Vagina (tissue), 2 donors: ENCODE measurements at regions not wholly inside any gene's neighbourhood (a gene's known extent, or its start where the extent isn't known, plus 50 kb on each side); places are given as distances from the start of the nearest gene placed in this dataset.

ENCODE experiments used
- DNase-seq, 2 donors: peaks; one replicate each; pipeline ENCODE4 v3.0.0-alpha.2; 2017; ENCODE audit errors: extremely low spot score in 2 of 2
- H3K27ac ChIP-seq: fragments of 200-600 bp; sonication (generic); one replicate; pipeline ENCODE4 v1.5.1; 2019
- H3K27me3 ChIP-seq: fragments of 200-600 bp; sonication (generic); one replicate; pipeline ENCODE4 v1.5.1; 2019
- H3K36me3 ChIP-seq, 2 donors: fragments of 200-600 bp; sonication (generic); one replicate each; pipeline ENCODE4 v1.5.1; 2017 to 2019
- H3K4me1 ChIP-seq: fragments of 200-600 bp; sonication (generic); one replicate; pipeline ENCODE4 v1.5.1; 2019
- H3K4me3 ChIP-seq, 2 donors: fragments of 200-600 bp; sonication (generic); 1 replicate in 1 of 2; 2 replicates in 1 of 2; pipeline ENCODE4 v1.5.1; 2016 to 2019
- H3K9me3 ChIP-seq: fragments of 200-600 bp; sonication (generic); one replicate; pipeline ENCODE4 v1.5.1; 2019
- CTCF ChIP-seq, 3 experiments: fragments of 450-650 bp in 2 of 3; fragments of 200-600 bp in 1 of 3; sonication (generic) in 1 of 3; IDR thresholded peaks; one replicate each; pipeline ENCODE4 v1.5.1; 2017 to 2019; ENCODE audit warnings: antibody characterized with exemption in 3 of 3, mild to moderate bottlenecking in 2 of 3, moderate library complexity in 2 of 3
- POLR2A ChIP-seq, 2 donors: fragments of 450-650 bp; IDR thresholded peaks; one replicate each; pipeline ENCODE4 v1.6.1; 2017; ENCODE audit warnings: antibody characterized with exemption in 2 of 2, mild to moderate bottlenecking in 2 of 2, moderate library complexity in 2 of 2
- POLR2AphosphoS5 ChIP-seq, 2 donors: sonication (generic); formaldehyde crosslinking; IDR thresholded peaks; one replicate each; pipeline ENCODE4 v1.9.0; 2017; ENCODE audit warnings: antibody characterized with exemption in 2 of 2, mild to moderate bottlenecking in 2 of 2, low read depth in 1 of 2; ENCODE audit not compliant: insufficient read depth in 1 of 2
- intact Hi-C: fragments of 100-400 bp; cut with DNase I; formaldehyde crosslinking; loops from one replicate; pipeline ENCODE4 v1.15.1; 2023

DNA sequence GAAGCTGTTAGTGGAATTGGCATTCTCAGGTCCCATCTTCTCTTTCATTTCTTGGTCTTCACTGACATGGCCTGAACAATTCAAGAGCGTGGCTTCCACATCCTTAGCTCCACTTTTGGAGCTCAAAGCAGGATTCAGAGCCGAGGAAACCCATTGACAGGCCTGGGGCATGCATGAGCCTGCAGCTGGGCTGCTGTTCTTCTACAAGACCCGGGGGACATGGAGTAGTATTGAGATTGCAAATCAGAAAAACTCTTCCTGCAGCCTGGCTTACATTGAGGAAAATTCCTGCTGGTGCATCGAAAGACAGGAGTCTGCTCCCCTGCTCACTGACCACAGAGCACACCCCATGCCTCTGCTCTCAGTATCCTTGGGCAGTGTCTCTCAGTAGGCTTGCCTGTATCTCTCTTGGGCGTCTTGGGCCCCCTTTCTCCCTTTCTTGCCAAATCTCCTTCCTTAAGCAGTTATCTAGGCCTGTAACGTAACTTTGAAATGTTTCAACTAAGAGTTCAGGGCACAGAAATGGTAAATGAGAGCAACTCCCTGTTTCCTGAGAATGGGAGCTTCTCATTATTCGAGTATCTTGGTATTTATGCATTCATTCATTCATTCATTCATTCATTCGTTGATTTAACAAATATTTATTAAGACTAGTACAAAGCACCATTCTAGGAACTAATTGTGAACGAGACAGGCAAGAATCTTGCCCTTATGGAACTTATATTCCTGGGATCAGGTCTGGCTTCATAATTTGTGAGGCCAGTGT lies 603.6 kb upstream of the CLINT1 start:
- Histone ChIP-seq H3K4me1 (no peaks in the 10 kb centered on the region), H3K27ac (no peak overlapping the region), H3K36me3 (no peaks in the 10 kb centered on the region), H3K9me3 (no peaks in the 10 kb centered on the region), H3K27me3 (no peaks in the 10 kb centered on the region), H3K4me3 (no peak overlapping the region)
- no peak for TF ChIP-seq CTCF (IDR thresholded peaks at IDR 0.05)
- intact Hi-C loops = no loop called here
- DNase-seq = no peak

DNA sequence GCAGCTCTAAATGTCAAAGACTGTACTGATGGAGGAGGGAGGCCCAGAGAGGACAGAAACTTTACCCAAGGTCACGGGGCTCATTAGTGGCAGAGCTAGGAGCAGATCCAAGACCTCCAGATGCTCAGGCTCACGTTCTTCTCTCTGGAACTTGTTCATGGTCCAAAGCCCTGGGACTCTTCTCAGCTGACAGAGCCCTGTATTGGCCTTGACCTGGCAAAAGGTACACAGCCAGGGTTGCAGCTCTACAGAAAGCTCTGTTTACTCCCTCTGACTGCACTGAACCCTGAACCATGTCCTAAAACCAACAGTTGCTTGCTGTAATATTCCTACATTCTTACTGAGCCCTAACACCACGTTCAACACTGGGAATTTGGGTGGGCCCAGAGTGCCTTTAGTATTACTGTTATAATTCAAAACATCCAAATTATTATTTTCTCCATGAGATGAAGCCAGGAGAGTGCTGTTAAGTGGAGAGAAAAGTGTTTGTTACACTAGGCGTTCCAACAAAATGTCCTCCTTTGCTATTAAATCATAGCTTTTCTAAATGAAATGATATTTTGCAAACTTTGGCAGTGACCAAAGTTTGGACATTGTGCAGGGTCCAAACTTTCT lies 602.4 kb upstream of the CLINT1 start:
- DNase-seq = no peak

GRCh38 chr5:158458086-158458485 lies 599.1 kb upstream of the CLINT1 start:
- TF ChIP-seq POLR2A (IDR thresholded peaks at IDR 0.05) = no peak
- no peak for TF ChIP-seq CTCF (IDR thresholded peaks at IDR 0.05)
- no peak for TF ChIP-seq POLR2AphosphoS5 (IDR thresholded peaks at IDR 0.05; ENCODE audit: insufficient read depth in 1 of 2, low read depth in 1 of 2)
- no peak for DNase-seq
- no peaks in the 10 kb centered on the region for H3K4me1 ChIP-seq
- H3K36me3 ChIP-seq = no peaks in the 10 kb centered on the region
- H3K9me3 ChIP-seq = no peaks in the 10 kb centered on the region
- intact Hi-C loops = no loop called here
- no peak overlapping the region for H3K4me3 ChIP-seq
- H3K27ac ChIP-seq = no peak overlapping the region
- H3K27me3 ChIP-seq = no peaks in the 10 kb centered on the region

More for the DNA sequence above, 602.4 kb upstream of the CLINT1 start:
- no peaks in the 10 kb centered on the region for H3K9me3 ChIP-seq
- H3K27ac ChIP-seq = no peak overlapping the region
- H3K4me3 ChIP-seq = no peak overlapping the region
- no peaks in the 10 kb centered on the region for H3K4me1 ChIP-seq
- no peaks in the 10 kb centered on the region for H3K36me3 ChIP-seq
- intact Hi-C loops = no loop called here
- H3K27me3 ChIP-seq = no peaks in the 10 kb centered on the region
- TF ChIP-seq POLR2AphosphoS5 (IDR thresholded peaks at IDR 0.05; ENCODE audit: insufficient read depth in 1 of 2, low read depth in 1 of 2) = no peak
- TF ChIP-seq CTCF (IDR thresholded peaks at IDR 0.05) = no peak
- TF ChIP-seq POLR2A (IDR thresholded peaks at IDR 0.05) = no peak

DNA sequence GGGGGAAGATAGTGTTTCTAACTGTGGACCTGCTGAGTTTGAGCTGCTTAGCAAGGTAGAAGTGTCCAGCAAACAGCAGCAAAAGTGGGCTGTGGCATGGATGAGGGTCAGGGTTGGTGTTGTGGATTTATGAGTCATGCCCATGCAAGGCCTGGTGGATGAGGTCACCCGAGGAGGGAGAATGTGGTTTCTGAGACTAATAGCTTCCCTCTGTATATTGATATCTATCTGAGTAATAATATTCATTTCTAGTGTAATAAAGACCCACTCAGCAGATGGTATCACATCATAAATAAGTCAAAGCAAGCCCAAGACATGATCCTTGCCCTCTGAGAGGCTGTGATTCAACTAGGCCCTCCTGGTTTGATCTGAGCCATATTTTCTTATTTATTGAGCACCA lies 597.8 kb upstream of the CLINT1 start:
- no peak overlapping the region for H3K4me3 ChIP-seq
- no peaks in the 10 kb centered on the region for H3K4me1 ChIP-seq
- intact Hi-C loops = no loop called here
- no peaks in the 10 kb centered on the region for H3K27me3 ChIP-seq
- no peak overlapping the region for H3K27ac ChIP-seq
- TF ChIP-seq CTCF (IDR thresholded peaks at IDR 0.05) (no peak), POLR2A (IDR thresholded peaks at IDR 0.05) (no peak), POLR2AphosphoS5 (IDR thresholded peaks at IDR 0.05; ENCODE audit: insufficient read depth in 1 of 2, low read depth in 1 of 2) (no peak)
- no peaks in the 10 kb centered on the region for H3K9me3 ChIP-seq
- H3K36me3 ChIP-seq = no peaks in the 10 kb centered on the region
- no peak for DNase-seq

DNA sequence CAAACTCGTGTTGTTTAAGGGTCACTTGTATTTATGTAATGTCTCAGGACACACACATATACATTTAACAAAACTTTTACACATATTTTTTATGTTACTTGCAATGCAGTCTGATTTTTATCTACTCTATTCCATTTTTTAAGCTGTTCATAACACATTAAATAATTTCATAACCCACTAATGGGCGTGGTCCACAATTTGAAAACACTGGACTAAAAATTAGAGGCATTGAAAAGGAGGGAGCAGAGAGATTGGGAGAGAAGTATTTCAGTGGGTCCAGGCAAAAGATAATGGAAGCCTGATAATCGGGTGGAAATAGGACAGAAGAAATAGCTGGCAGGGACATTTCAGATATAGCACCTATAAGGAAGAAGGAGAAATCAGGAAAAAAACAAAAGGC lies 597.3 kb upstream of the CLINT1 start:
- intact Hi-C loops = no loop called here
- Histone ChIP-seq H3K27ac (no peak overlapping the region), H3K9me3 (no peaks in the 10 kb centered on the region), H3K4me3 (no peak overlapping the region), H3K36me3 (no peaks in the 10 kb centered on the region), H3K27me3 (no peaks in the 10 kb centered on the region), H3K4me1 (peaks cover 4% of the 10 kb centered on the region)
- TF ChIP-seq CTCF (IDR thresholded peaks at IDR 0.05) (no peak), POLR2AphosphoS5 (IDR thresholded peaks at IDR 0.05; ENCODE audit: insufficient read depth in 1 of 2, low read depth in 1 of 2) (no peak), POLR2A (IDR thresholded peaks at IDR 0.05) (no peak)
- DNase-seq = no peak
